Neural cell (in vitro differentiated cells): ENCODE measurements at regions not wholly inside any gene's neighbourhood (a gene's known extent, or its start where the extent isn't known, plus 50 kb on each side); places are given as distances from the start of the nearest gene placed in this dataset.

ENCODE experiments used
- EP300 ChIP-seq: fragments of 450-650 bp; conservative IDR thresholded peaks from 2 replicates; pipeline ENCODE4 v1.6.1; 2014; ENCODE audit warnings: antibody characterized with exemption, mild to moderate bottlenecking, moderate library complexity; ENCODE audit not compliant: poor library complexity, severe bottlenecking
- EZH2 ChIP-seq: fragments of 200-600, 300-800 bp; shearing (Covaris generic), sonication (generic); IDR thresholded peaks from 2 replicates; pipeline ENCODE4 v1.6.1; 2014; ENCODE audit warnings: antibody characterized with exemption, low read length, borderline replicate concordance, mild to moderate bottlenecking; ENCODE audit not compliant: insufficient read depth, poor library complexity, severe bottlenecking
- MXI1 ChIP-seq: fragments of 450-650 bp; conservative IDR thresholded peaks from 2 replicates; pipeline ENCODE4 v1.6.1; 2014; ENCODE audit warnings: antibody characterized with exemption, mild to moderate bottlenecking; ENCODE audit not compliant: poor library complexity, severe bottlenecking
- POLR2AphosphoS5 ChIP-seq: IDR thresholded peaks from 2 replicates; pipeline ENCODE4 v1.6.1; 2012
- SMC3 ChIP-seq: fragments of 450-650 bp; conservative IDR thresholded peaks from 2 replicates; pipeline ENCODE4 v1.6.1; 2014; ENCODE audit warnings: antibody characterized with exemption, mild to moderate bottlenecking, moderate library complexity; ENCODE audit not compliant: poor library complexity
- TAF1 ChIP-seq: IDR thresholded peaks from 2 replicates; pipeline ENCODE4 v1.6.1; 2012; ENCODE audit warnings: low read depth
- TF ChIP-seq, protein P1 (sequence below): fragments of 450-650 bp; IDR thresholded peaks from 2 replicates; pipeline ENCODE4 v1.5.1; 2014; ENCODE audit warnings: antibody characterized with exemption, mild to moderate bottlenecking, moderate library complexity; ENCODE audit not compliant: poor library complexity, severe bottlenecking

DNA sequence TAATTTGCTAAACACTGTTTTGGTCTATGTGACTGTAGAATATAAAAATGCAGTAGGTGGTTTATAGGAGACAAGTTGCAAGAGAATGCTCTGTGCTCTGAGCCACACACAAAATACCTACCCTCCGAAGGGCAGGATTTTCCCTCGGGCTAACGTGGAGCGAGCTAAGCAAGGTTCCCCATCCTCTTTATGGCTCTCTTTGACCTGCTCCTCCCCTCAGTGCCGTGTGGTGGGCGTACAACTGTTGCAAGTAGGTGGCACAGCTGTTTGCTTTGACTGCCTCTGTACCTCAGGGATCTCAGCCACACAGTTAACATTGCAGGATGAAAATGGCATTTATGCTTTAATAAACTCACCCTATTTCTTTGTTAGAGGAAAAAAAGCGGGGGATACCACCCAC lies 339.1 kb downstream of the SATB1 start:
- TF ChIP-seq MXI1 (no peak), EP300 (no peak), EZH2 (no peak), POLR2AphosphoS5 (no peak), SMC3 (no peak), TAF1 (no peak)
- TF ChIP-seq, protein P1, sequence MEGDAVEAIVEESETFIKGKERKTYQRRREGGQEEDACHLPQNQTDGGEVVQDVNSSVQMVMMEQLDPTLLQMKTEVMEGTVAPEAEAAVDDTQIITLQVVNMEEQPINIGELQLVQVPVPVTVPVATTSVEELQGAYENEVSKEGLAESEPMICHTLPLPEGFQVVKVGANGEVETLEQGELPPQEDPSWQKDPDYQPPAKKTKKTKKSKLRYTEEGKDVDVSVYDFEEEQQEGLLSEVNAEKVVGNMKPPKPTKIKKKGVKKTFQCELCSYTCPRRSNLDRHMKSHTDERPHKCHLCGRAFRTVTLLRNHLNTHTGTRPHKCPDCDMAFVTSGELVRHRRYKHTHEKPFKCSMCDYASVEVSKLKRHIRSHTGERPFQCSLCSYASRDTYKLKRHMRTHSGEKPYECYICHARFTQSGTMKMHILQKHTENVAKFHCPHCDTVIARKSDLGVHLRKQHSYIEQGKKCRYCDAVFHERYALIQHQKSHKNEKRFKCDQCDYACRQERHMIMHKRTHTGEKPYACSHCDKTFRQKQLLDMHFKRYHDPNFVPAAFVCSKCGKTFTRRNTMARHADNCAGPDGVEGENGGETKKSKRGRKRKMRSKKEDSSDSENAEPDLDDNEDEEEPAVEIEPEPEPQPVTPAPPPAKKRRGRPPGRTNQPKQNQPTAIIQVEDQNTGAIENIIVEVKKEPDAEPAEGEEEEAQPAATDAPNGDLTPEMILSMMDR = no peak
